ENCODE measurements at regions not wholly inside any gene's neighbourhood (a gene's known extent, or its start where the extent isn't known, plus 50 kb on each side); places are given as distances from the start of the nearest gene placed in this dataset.
"Not testable (repeated sequence)": the region's sequence is repeated elsewhere in the genome, so short reads cannot be mapped to it uniquely, and the experiment has no call there.

DNA sequence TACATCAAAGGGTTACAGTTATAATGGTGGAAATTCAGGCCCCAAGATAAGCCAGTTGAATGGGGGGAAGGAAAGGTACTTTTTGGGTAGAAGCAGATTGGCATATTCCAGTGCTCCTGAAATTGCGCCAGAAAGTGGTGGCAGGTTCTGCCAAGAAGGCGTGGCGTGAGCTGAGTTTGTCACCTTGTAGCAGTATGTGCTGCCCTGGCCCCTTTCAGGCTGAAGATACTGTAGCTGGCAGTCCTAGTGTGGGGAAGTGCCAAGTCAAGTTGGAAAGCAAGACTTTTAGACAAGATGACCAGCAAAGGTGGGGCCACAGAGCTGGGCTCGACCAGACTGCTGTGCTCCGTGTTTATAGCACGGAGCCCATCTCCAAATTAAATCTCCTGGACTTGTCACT is 133.6 kb upstream of the GLRA1 start:
- H3K4me3 ChIP-seq (ENCODE audit: low read depth, low read length) = no peak overlapping the region
- DNase-seq (ENCODE audit: low read depth) = no peak
- TF ChIP-seq, protein P1, sequence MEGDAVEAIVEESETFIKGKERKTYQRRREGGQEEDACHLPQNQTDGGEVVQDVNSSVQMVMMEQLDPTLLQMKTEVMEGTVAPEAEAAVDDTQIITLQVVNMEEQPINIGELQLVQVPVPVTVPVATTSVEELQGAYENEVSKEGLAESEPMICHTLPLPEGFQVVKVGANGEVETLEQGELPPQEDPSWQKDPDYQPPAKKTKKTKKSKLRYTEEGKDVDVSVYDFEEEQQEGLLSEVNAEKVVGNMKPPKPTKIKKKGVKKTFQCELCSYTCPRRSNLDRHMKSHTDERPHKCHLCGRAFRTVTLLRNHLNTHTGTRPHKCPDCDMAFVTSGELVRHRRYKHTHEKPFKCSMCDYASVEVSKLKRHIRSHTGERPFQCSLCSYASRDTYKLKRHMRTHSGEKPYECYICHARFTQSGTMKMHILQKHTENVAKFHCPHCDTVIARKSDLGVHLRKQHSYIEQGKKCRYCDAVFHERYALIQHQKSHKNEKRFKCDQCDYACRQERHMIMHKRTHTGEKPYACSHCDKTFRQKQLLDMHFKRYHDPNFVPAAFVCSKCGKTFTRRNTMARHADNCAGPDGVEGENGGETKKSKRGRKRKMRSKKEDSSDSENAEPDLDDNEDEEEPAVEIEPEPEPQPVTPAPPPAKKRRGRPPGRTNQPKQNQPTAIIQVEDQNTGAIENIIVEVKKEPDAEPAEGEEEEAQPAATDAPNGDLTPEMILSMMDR (IDR thresholded peaks at IDR 0.05; ENCODE audit: low read depth, low read length) = no peak
- TF ChIP-seq POLR2A (IDR thresholded peaks at IDR 0.05; ENCODE audit: extremely low read depth, insufficient read length) = no peak
- TF ChIP-seq, protein P2, sequence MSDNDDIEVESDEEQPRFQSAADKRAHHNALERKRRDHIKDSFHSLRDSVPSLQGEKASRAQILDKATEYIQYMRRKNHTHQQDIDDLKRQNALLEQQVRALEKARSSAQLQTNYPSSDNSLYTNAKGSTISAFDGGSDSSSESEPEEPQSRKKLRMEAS (IDR thresholded peaks at IDR 0.05; ENCODE audit: low read depth, low read length) = no peak

DNA sequence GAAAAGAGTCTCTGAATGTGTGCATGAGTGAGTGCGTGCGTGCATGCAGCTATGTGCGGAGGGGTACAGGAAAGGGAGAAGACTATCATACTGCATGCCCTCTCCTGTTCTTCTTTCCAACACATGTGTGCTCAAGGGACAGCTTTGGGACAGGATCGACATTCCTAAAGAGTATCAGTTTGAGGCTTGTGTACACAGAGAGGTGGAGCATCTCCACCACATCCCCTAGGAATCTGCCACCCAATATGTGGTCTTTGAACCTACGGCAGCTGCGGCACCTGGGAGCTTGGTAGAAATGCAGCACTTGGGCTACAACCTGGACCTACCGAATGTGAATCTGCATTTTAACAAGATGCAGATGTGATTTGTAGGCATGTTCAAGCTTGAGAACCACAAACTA is 132.3 kb upstream of the GLRA1 start:
- H3K4me3 ChIP-seq (ENCODE audit: low read depth, low read length) = no peak overlapping the region
- no peak for DNase-seq (ENCODE audit: low read depth)
- TF ChIP-seq POLR2A (IDR thresholded peaks at IDR 0.05; ENCODE audit: extremely low read depth, insufficient read length) (no peak), MYC (IDR thresholded peaks at IDR 0.05; ENCODE audit: low read depth, low read length) (no peak)
- TF ChIP-seq, protein P2 (IDR thresholded peaks at IDR 0.05; ENCODE audit: low read depth, low read length) = no peak
- TF ChIP-seq, protein P1 (IDR thresholded peaks at IDR 0.05; ENCODE audit: low read depth, low read length) = no peak

DNA sequence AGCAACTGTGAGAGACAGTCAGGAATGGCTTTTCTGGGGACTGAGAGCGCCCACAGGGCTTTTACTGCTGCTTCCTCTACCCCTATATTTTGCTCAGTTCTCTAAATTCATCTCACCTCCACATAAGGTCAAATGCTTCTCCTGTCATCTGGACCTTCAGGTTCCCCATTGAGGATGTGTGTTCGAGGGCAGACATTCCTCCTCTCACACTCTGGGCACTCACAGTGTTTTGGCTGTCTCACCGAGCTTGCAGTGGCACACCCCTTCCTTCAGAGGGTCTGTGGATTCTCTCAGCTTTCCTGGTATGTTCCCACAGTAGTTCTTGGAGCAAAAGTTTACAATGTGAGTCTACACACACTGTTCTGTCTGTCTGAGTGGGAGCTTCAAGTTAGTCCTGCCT is 127.8 kb upstream of the GLRA1 start:
- H3K4me3 ChIP-seq (ENCODE audit: low read depth, low read length) = no peak overlapping the region
- DNase-seq (ENCODE audit: low read depth) = no peak
- TF ChIP-seq, protein P2 (IDR thresholded peaks at IDR 0.05; ENCODE audit: low read depth, low read length) = no peak
- TF ChIP-seq MYC (IDR thresholded peaks at IDR 0.05; ENCODE audit: low read depth, low read length) = no peak
- TF ChIP-seq, protein P1 (IDR thresholded peaks at IDR 0.05; ENCODE audit: low read depth, low read length) = no peak
- no peak for TF ChIP-seq POLR2A (IDR thresholded peaks at IDR 0.05; ENCODE audit: extremely low read depth, insufficient read length)

DNA sequence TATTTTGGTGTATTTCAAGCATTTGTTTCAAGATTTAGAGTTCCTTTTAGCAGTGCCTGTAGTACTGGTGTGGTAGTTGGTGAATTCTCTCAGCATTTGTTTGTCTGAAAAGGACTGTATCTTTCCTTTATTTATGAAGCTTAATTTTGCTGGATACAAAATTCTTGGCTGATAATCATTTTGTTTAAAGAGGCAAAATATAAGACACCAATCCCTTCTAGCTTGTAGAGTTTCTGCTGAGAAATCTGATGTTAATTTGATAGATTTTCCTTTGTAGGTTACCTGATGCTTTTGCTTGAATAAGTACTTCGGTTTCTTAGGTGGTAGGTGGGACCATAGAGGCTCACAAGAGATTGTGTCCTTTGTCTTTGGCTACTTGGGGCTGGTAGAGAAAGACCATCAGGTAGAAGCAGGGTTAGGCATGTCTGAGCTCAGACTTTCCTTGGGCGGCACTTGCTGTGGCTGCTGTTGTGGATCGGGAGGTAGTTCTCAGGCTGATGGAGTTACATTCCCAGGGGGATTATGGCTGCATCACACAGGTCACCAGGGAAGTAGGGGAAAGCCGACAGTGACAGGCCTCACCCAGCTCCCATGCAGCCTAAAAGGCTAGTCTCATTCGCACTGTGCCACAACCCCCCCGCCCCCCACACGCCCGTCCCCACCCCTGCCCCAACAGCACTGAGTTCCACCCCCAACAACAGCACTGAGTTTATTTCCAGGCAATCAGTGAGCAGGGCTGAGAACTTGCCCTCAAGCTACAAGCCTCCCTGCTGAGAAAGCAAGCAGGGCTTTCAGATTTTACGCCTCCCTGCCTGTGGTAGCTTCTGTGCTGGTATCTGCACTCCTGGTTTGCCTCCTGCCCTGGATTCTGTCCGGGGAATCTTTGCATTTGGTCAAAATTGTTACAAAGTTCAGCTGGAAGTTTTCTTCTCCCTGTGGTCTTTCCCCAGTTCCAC is 127.1 kb upstream of the GLRA1 start:
- DNase-seq (ENCODE audit: low read depth) = no peak
- H3K4me3 ChIP-seq (ENCODE audit: low read depth, low read length) = no peak overlapping the region
- TF ChIP-seq, protein P1 (IDR thresholded peaks at IDR 0.05; ENCODE audit: low read depth, low read length) = no peak
- TF ChIP-seq, protein P2 (IDR thresholded peaks at IDR 0.05; ENCODE audit: low read depth, low read length) = no peak
- no peak for TF ChIP-seq POLR2A (IDR thresholded peaks at IDR 0.05; ENCODE audit: extremely low read depth, insufficient read length)
- TF ChIP-seq MYC (IDR thresholded peaks at IDR 0.05; ENCODE audit: low read depth, low read length) = no peak

DNA sequence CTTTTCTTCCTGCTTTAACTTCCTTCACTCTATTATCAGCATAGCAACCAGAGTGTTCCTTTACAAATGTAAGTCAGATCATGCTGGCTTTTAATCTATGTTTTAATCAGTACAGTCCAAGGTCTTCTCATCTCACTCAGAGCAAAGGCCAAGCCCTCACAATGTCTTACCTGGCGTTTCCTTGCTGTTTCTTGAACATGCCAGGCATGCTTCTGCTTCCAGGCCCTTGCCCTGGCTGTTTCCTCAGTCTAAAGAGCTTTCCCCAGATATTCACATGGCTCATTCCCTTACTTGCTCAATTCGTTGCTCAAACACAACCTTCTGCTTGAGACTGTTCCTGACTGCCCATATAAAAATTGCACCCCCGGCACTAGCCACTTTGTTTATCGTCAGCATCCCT is 121.7 kb upstream of the GLRA1 start:
- TF ChIP-seq MYC (IDR thresholded peaks at IDR 0.05; ENCODE audit: low read depth, low read length) = no peak
- TF ChIP-seq, protein P1 (IDR thresholded peaks at IDR 0.05; ENCODE audit: low read depth, low read length) = no peak
- TF ChIP-seq, protein P2 (IDR thresholded peaks at IDR 0.05; ENCODE audit: low read depth, low read length) = no peak
- TF ChIP-seq POLR2A (IDR thresholded peaks at IDR 0.05; ENCODE audit: extremely low read depth, insufficient read length) = no peak
- no peak for DNase-seq (ENCODE audit: low read depth)

DNA sequence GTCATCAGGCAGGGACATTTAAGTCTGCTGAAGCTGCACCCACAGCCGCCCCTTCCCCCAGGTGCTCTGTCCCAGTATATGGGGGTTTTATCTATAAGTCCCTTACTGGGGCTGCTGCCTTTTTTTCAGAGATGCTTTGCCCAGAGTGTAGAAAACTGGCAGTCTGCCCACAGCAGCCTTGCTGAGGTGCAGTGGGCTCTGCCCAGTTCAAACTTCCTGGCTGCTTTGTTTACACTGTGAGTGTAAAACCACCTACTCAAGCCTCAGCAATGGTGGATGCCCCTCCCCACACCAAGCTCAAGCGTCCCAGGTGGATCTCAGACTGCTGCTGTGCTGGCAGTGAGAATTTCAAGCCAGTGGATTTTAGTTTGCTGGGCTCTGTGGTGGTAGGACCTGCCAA is 114.2 kb upstream of the GLRA1 start:
- H3K4me3 ChIP-seq (ENCODE audit: low read depth, low read length); DNase-seq (ENCODE audit: low read depth): not testable (repeated sequence)

More for the DNA sequence above, 121.7 kb upstream of the GLRA1 start:
- H3K4me3 ChIP-seq (ENCODE audit: low read depth, low read length) = no peak overlapping the region

DNA sequence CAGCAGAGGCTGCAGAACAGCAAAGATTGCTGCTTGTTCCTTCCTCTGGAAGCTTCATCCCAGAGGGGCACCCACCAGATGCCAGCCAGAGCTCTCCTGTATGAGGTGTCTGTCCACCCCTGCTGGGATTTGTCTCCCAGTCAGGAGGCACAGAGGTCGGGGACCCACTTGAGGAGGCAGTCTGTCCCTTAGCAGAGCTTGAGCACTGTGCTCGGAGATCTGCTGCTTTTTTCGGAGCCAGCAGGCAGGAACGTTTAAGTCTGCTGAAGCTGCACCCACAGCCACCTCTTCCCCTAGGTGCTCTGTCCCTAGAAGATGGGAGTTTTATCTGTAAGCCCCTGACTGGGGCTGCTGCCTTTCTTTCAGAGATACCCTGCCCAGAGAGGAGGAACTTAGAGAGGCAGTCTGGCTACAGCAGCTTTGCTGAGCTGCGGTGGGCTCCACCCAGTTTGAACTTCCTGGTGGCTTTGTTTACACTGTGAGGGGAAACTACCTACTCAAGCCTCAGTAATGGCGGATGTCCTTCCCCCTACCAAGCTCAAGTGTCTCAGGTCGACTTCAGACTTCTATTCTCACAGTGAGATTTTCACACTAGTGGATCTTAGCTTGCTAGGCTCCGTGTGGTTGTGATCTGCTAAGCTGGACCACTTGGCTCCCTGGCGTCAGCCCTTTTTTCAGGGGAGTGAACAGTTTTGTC is 101.8 kb upstream of the GLRA1 start:
- DNase-seq (ENCODE audit: low read depth) = peak; percentile 8
- not testable (repeated sequence) for H3K4me3 ChIP-seq (ENCODE audit: low read depth, low read length)

All from NB4 (cell line).